ENCODE measurements at regions not wholly inside any gene's neighbourhood (a gene's known extent, or its start where the extent isn't known, plus 50 kb on each side); places are given as distances from the start of the nearest gene placed in this dataset.
"Not testable (repeated sequence)": the region's sequence is repeated elsewhere in the genome, so short reads cannot be mapped to it uniquely, and the experiment has no call there.

DNA sequence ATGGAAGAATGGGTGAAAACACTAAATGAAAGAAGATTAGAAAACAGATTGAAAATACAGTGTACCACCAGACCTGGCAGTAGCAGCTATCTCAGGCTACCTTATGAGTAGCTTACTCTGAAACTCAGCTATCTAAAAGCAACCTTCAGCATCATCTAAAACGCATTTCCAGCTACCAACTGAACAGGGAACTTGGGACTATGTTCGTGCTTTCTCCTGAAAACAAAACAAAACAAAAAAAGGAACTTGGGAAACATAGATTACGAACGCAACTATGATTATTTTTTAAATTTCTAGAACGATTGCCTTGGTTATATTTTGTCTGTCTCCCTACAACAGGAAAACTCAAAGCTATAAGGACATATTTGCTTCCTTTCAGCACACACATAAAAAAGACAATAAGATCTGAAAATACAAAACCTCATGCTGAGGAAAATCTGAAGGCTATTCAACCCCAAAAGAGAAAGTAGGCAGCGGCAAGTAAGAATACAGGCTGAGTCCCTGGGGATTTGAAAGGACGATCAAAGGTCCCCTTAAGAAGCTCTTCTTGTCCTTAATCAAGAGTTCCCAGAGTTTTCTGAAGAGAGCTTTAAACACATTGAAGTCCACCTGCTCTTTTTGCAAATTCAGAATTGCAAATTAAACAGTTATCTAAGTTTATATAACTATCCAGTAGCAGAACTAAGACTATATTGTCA is 53.4 kb downstream of the OR2K2 start:
- no peaks in the 10 kb centered on the region for H3K27me3 ChIP-seq
- no peaks in the 10 kb centered on the region for H3K4me1 ChIP-seq
- DNase-seq (ENCODE audit: extremely low spot score in 2 of 2) = no peak
- H3K9me3 ChIP-seq = no peaks in the 10 kb centered on the region
- no peaks in the 10 kb centered on the region for H3K36me3 ChIP-seq
- intact Hi-C loops (cut with DNase I) = no loop called here
- no peak overlapping the region for H3K27ac ChIP-seq
- no peak overlapping the region for H3K4me3 ChIP-seq
- no peak for TF ChIP-seq POLR2AphosphoS5 (IDR thresholded peaks at IDR 0.05; ENCODE audit: insufficient read depth in 1 of 2, low read depth in 1 of 2)
- no peak for TF ChIP-seq POLR2A (IDR thresholded peaks at IDR 0.05)
- TF ChIP-seq, protein P1, sequence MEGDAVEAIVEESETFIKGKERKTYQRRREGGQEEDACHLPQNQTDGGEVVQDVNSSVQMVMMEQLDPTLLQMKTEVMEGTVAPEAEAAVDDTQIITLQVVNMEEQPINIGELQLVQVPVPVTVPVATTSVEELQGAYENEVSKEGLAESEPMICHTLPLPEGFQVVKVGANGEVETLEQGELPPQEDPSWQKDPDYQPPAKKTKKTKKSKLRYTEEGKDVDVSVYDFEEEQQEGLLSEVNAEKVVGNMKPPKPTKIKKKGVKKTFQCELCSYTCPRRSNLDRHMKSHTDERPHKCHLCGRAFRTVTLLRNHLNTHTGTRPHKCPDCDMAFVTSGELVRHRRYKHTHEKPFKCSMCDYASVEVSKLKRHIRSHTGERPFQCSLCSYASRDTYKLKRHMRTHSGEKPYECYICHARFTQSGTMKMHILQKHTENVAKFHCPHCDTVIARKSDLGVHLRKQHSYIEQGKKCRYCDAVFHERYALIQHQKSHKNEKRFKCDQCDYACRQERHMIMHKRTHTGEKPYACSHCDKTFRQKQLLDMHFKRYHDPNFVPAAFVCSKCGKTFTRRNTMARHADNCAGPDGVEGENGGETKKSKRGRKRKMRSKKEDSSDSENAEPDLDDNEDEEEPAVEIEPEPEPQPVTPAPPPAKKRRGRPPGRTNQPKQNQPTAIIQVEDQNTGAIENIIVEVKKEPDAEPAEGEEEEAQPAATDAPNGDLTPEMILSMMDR (IDR thresholded peaks at IDR 0.05) = no peak

DNA sequence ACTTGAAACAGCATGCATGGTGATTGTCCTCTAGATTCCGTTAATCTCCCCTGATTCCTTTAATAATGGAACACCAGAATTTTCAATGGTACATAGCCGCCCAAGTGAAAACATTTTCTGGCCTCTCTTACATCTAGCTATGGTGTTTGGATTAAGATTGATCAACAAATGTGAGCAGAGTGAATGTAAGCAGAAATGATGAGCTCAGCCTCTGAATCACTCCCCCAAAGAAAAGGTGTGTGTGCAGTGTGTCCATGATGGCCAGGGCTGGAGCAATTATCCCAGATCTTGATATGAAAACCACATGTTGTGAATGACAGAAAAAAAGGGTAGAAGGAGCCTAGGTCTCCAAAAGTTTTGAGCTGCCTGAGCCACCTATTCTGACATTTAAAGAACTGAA is 55.3 kb downstream of the OR2K2 start:
- Histone ChIP-seq H3K27me3 (no peaks in the 10 kb centered on the region), H3K27ac (no peak overlapping the region), H3K36me3 (no peaks in the 10 kb centered on the region), H3K4me1 (no peaks in the 10 kb centered on the region), H3K9me3 (no peaks in the 10 kb centered on the region), H3K4me3 (no peak overlapping the region)
- TF ChIP-seq, protein P1 (IDR thresholded peaks at IDR 0.05) = no peak
- no peak for TF ChIP-seq POLR2A (IDR thresholded peaks at IDR 0.05)
- no peak for TF ChIP-seq POLR2AphosphoS5 (IDR thresholded peaks at IDR 0.05; ENCODE audit: insufficient read depth in 1 of 2, low read depth in 1 of 2)
- intact Hi-C loops (cut with DNase I) = no loop called here
- DNase-seq (ENCODE audit: extremely low spot score in 2 of 2) = no peak

DNA sequence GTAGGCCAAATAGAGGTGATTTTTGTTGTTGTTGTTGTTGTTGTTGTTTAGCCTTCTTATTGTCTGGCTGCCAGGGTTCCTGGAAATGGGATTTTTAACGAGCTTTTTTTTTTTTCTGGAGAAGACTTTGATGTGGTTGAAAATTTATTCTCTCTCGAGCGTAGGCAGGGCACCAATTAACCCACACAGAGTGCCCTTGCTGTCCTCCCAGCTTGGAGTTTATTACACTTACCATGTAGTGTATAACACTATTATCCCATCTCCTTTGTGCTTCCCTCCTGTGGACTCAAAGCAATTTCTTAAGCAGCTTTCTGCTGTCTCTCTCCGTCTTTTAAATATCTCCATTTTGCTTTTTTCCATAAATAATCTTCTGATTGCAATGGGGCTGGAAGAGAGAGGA is 57.4 kb downstream of the OR2K2 start:
- Histone ChIP-seq H3K9me3 (no peaks in the 10 kb centered on the region), H3K27ac (no peak overlapping the region), H3K36me3 (no peaks in the 10 kb centered on the region), H3K27me3 (no peaks in the 10 kb centered on the region), H3K4me3 (no peak overlapping the region), H3K4me1 (no peaks in the 10 kb centered on the region)
- intact Hi-C loops (cut with DNase I) = no loop called here
- TF ChIP-seq, protein P1 (IDR thresholded peaks at IDR 0.05) = no peak
- TF ChIP-seq POLR2AphosphoS5 (IDR thresholded peaks at IDR 0.05; ENCODE audit: insufficient read depth in 1 of 2, low read depth in 1 of 2) = no peak
- no peak for TF ChIP-seq POLR2A (IDR thresholded peaks at IDR 0.05)
- DNase-seq (ENCODE audit: extremely low spot score in 2 of 2) = no peak

DNA sequence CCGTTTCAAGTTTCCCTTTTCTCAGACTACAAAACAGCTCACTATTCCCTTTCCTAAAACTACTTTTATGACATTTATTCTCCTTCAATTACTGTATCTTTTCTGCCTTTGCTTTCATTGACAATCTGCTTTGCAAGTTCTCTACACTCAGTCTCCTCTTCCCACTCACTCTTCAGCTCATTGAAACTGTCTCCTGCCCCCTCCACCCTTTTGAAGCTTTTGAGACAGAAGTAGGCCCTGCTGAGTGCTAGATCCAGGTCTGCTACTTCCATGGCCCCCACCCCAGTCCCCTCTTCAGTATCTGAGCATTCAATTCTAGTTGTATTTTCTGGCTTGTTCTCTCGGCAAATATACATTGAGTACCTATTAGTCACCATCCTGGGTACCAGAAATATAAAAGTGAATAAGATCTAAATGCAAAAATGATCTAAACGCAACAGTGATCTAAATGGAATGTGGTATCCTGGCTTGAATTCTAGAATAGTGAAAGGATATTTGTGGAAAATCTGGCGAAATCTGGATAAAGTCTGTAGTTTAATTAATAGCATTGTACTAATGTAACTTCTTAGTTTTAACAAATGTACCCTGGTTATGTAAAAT is 58.4 kb downstream of the OR2K2 start:
- TF ChIP-seq POLR2AphosphoS5 (IDR thresholded peaks at IDR 0.05; ENCODE audit: insufficient read depth in 1 of 2, low read depth in 1 of 2) (no peak), POLR2A (IDR thresholded peaks at IDR 0.05) (no peak)
- TF ChIP-seq, protein P1 (IDR thresholded peaks at IDR 0.05) = no peak
- Histone ChIP-seq H3K4me3 (no peak overlapping the region), H3K27me3 (no peaks in the 10 kb centered on the region), H3K4me1 (no peaks in the 10 kb centered on the region), H3K27ac (no peak overlapping the region), H3K9me3 (no peaks in the 10 kb centered on the region), H3K36me3 (no peaks in the 10 kb centered on the region)
- intact Hi-C loops (cut with DNase I) = no loop called here
- DNase-seq (ENCODE audit: extremely low spot score in 2 of 2) = no peak

DNA sequence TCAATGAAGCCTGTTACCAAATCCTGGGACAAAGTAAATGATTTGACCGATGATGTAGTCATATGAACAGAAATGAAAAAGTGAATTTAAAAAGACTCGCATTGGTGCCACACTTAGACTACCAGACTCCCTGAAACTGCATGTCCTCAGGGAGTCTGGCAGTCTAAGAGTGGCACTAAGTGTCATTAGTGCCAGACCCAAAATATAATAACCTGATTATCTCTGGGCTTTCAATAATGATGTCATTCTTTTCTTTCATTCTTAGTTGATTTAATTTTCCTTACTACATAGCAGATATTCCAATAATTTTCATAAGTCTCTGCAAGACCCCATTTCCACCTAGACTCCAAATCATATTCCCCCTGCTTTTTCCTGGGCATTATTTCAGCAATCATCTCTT is 59.0 kb downstream of the OR2K2 start:
- intact Hi-C loops (cut with DNase I) = no loop called here
- Histone ChIP-seq H3K36me3 (no peaks in the 10 kb centered on the region), H3K9me3 (no peaks in the 10 kb centered on the region), H3K4me1 (no peaks in the 10 kb centered on the region), H3K27ac (no peak overlapping the region), H3K4me3 (no peak overlapping the region), H3K27me3 (no peaks in the 10 kb centered on the region)
- TF ChIP-seq, protein P1 (IDR thresholded peaks at IDR 0.05) = no peak
- TF ChIP-seq POLR2AphosphoS5 (IDR thresholded peaks at IDR 0.05; ENCODE audit: insufficient read depth in 1 of 2, low read depth in 1 of 2) (no peak), POLR2A (IDR thresholded peaks at IDR 0.05) (no peak)
- DNase-seq (ENCODE audit: extremely low spot score in 2 of 2) = no peak

DNA sequence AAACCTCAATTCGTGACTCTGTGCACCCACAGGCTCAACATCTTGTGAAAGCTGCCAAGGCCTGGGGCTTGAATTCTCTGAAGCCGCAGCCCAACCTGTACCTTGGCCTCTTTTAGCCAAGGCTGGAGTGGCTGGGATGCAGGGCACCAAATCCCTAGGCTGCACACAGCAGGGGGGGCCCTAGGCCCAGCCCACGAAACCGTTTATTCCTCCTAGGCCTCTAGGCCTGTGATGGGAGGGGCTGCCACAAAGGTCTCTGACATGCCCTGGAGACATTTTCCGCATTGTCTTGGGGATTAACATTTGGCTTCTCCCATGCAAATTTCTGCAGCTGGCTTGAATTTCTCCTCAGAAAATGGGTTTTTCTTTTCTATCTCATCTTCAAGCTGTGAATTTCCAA is 64.0 kb downstream of the OR2K2 start:
- H3K27me3 ChIP-seq; H3K4me1 ChIP-seq; DNase-seq (ENCODE audit: extremely low spot score in 2 of 2); H3K9me3 ChIP-seq; H3K27ac ChIP-seq; H3K4me3 ChIP-seq; intact Hi-C loops (cut with DNase I); H3K36me3 ChIP-seq: not testable (repeated sequence)
